PC-3 (cell line): ENCODE measurements at regions not wholly inside any gene's neighbourhood (a gene's known extent, or its start where the extent isn't known, plus 50 kb on each side); places are given as distances from the start of the nearest gene placed in this dataset.

Experiments used
- ATAC-seq: fragments of 200-7000 bp; cut with Tn5 transposase; 2 replicates; pipeline ENCODE4 v1.9.1; 2020; ENCODE audit warnings: mild to moderate bottlenecking, moderate library complexity
- BruUV-seq: library from RNA; stranded (reverse); fragments of 400-500 nt; replicated peaks from 2 replicates; lab custom pipeline; 2021; lab: Mats Ljungman, UMichigan
- CTCF ChIA-PET: fragments of 300-600 bp; sonication (Branson Sonifier 250); formaldehyde crosslinking; loops from one replicate; lab custom pipeline; 2022; ENCODE audit warnings: antibody characterized with exemption; lab: Charles Lee
- POLR2A ChIA-PET: fragments of 300-600 bp; sonication (Branson Sonifier 250); formaldehyde crosslinking; loops from one replicate; lab custom pipeline; 2022; ENCODE audit warnings: antibody characterized with exemption; ENCODE audit not compliant: unreplicated experiment; lab: Charles Lee
- DNase-seq: peaks from one replicate; pipeline ENCODE4 v3.0.0-alpha.2; 2015
- H2AFZ ChIP-seq: fragments of 300-600 bp; sonication (generic); 2 replicates; pipeline ENCODE4 v1.6.0; 2016; ENCODE audit warnings: antibody characterized with exemption, low read length
- H3F3A ChIP-seq: fragments of 300-600 bp; sonication (generic); one replicate; pipeline ENCODE4 v1.6.0; 2017; ENCODE audit warnings: antibody characterized with exemption, low read length, control low read depth, mild to moderate bottlenecking; ENCODE audit not compliant: unreplicated experiment
- H3K27ac ChIP-seq: fragments of 300-600 bp; sonication (generic); 2 replicates; pipeline ENCODE4 v1.5.1; 2016; ENCODE audit warnings: mild to moderate bottlenecking, low read length
- H3K27me3 ChIP-seq: fragments of 300-600 bp; sonication (generic); 2 replicates; pipeline ENCODE4 v1.6.1; 2016; ENCODE audit warnings: low read length, mixed read lengths
- H3K36me3 ChIP-seq: fragments of 300-600 bp; sonication (generic); 2 replicates; pipeline ENCODE4 v1.6.1; 2016; ENCODE audit warnings: low read depth, mixed run types, low read length, mixed read lengths
- H3K4me1 ChIP-seq: fragments of 300-600 bp; sonication (generic); 2 replicates; pipeline ENCODE4 v1.5.1; 2016; ENCODE audit warnings: low read length; ENCODE audit not compliant: insufficient read depth
- H3K4me2 ChIP-seq: fragments of 300-600 bp; sonication (generic); 2 replicates; pipeline ENCODE4 v1.6.0; 2016; ENCODE audit warnings: low read length
- H3K4me3 ChIP-seq: fragments of 300-600 bp; sonication (generic); 2 replicates; pipeline ENCODE4 v1.5.1; 2016; ENCODE audit warnings: mild to moderate bottlenecking, low read length, mixed read lengths
- H3K79me2 ChIP-seq: fragments of 300-600 bp; sonication (generic); 2 replicates; pipeline ENCODE4 v1.6.1; 2017; ENCODE audit warnings: low read length, mixed read lengths
- H3K9ac ChIP-seq: fragments of 300-600 bp; sonication (generic); 2 replicates; pipeline ENCODE4 v1.6.0; 2016; ENCODE audit warnings: mild to moderate bottlenecking, low read length
- H3K9me2 ChIP-seq: fragments of 300-600 bp; sonication (generic); replicated peaks from 2 replicates; pipeline ENCODE4 v1.6.1; 2016; ENCODE audit warnings: mixed run types, low read length, mixed read lengths
- H3K9me3 ChIP-seq: fragments of 300-600 bp; sonication (generic); 2 replicates; pipeline ENCODE4 v1.6.1; 2016; ENCODE audit warnings: low read length, mixed read lengths
- H4K20me1 ChIP-seq: fragments of 300-600 bp; sonication (generic); 2 replicates; pipeline ENCODE4 v1.6.1; 2016; ENCODE audit warnings: low read length, mixed read lengths
- EZH2 ChIP-seq: fragments of 300-600 bp; sonication (generic); IDR thresholded peaks from one replicate; pipeline ENCODE4 v1.6.1; 2017; ENCODE audit warnings: antibody characterized with exemption, mild to moderate bottlenecking, low read length; ENCODE audit not compliant: unreplicated experiment
- EZH2phosphoT487 ChIP-seq: fragments of 300-600 bp; sonication (generic); IDR thresholded peaks from 2 replicates; pipeline ENCODE4 v1.6.1; 2018; ENCODE audit warnings: mild to moderate bottlenecking, antibody characterized with exemption, low read length, borderline replicate concordance
- intact Hi-C: fragments of 100-400 bp; cut with micrococcal nuclease; formaldehyde crosslinking; loops from 2 replicates; pipeline ENCODE4 v1.9.0; 2023
- TF ChIP-seq, protein P1 (sequence below): fragments of 300-600 bp; sonication (generic); conservative IDR thresholded peaks from 2 replicates; pipeline ENCODE4 v1.5.1; 2017; ENCODE audit warnings: antibody characterized with exemption, low read depth, mild to moderate bottlenecking, low read length

DNA sequence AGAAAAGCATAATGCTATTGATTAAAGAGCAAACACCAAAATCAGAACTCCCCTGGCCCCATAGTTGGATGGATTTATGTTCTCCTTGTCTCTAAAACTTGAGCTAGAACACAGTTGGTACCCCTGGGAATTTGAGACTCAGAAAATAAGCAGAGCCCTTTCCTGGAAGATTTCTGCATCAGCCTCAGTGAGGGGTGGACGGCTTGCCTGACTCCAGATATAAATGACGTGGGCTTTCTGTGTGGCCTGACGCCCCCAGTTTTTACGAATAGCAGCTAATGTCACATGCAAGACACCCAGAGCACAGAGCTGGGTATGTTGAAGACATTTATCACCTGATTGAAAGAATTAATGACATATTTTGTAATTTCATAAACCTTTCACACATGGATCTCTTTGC is 130.8 kb downstream of the TRIM29 start:
- no peaks in the 10 kb centered on the region for H3K4me1 ChIP-seq
- H3K79me2 ChIP-seq, result no peaks in the 10 kb centered on the region
- no peak for DNase-seq
- H3K4me3 ChIP-seq, result no peak overlapping the region
- intact Hi-C loops, result no loop called here
- peaks cover 82% of the 10 kb centered on the region for H3K27me3 ChIP-seq
- no peaks in the 10 kb centered on the region for H3K9me3 ChIP-seq
- BruUV-seq, result no TSS peak
- ATAC-seq, result no peak
- H3K36me3 ChIP-seq, result no peaks in the 10 kb centered on the region
- ChIA-PET POLR2A (no interaction called here), CTCF (no interaction called here)
- no peaks in the 10 kb centered on the region for H3K9me2 ChIP-seq
- H3K27ac ChIP-seq, result no peak overlapping the region
- H3K9ac ChIP-seq, result no peak overlapping the region
- H3K4me2 ChIP-seq, result no peak overlapping the region
- H4K20me1 ChIP-seq, result no peaks in the 10 kb centered on the region
- no peaks in the 10 kb centered on the region for H3F3A ChIP-seq
- no peak overlapping the region for H2AFZ ChIP-seq
- TF ChIP-seq EZH2phosphoT487, result no peak
- TF ChIP-seq, protein P1, sequence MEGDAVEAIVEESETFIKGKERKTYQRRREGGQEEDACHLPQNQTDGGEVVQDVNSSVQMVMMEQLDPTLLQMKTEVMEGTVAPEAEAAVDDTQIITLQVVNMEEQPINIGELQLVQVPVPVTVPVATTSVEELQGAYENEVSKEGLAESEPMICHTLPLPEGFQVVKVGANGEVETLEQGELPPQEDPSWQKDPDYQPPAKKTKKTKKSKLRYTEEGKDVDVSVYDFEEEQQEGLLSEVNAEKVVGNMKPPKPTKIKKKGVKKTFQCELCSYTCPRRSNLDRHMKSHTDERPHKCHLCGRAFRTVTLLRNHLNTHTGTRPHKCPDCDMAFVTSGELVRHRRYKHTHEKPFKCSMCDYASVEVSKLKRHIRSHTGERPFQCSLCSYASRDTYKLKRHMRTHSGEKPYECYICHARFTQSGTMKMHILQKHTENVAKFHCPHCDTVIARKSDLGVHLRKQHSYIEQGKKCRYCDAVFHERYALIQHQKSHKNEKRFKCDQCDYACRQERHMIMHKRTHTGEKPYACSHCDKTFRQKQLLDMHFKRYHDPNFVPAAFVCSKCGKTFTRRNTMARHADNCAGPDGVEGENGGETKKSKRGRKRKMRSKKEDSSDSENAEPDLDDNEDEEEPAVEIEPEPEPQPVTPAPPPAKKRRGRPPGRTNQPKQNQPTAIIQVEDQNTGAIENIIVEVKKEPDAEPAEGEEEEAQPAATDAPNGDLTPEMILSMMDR, result no peak
- no peak for TF ChIP-seq EZH2

GRCh38 chr11:120004723-120005122 is 133.2 kb downstream of the TRIM29 start:
- ATAC-seq (no peak), DNase-seq (no peak)
- peaks cover 82% of the 10 kb centered on the region for H3K27me3 ChIP-seq
- H3K9me2 ChIP-seq, result no peaks in the 10 kb centered on the region
- no peaks in the 10 kb centered on the region for H4K20me1 ChIP-seq
- H3K79me2 ChIP-seq, result no peaks in the 10 kb centered on the region
- no peaks in the 10 kb centered on the region for H3K36me3 ChIP-seq
- no peaks in the 10 kb centered on the region for H3K4me1 ChIP-seq
- H2AFZ ChIP-seq, result no peak overlapping the region
- no peaks in the 10 kb centered on the region for H3K9me3 ChIP-seq
- intact Hi-C loops, result no loop called here
- H3K9ac ChIP-seq, result no peak overlapping the region
- ChIA-PET CTCF (no interaction called here), POLR2A (no interaction called here)
- H3F3A ChIP-seq, result no peaks in the 10 kb centered on the region
- no peak overlapping the region for H3K4me3 ChIP-seq
- no TSS peak for BruUV-seq
- TF ChIP-seq EZH2phosphoT487, result no peak
- no peak for TF ChIP-seq EZH2
- TF ChIP-seq, protein P1, result no peak
- no peak overlapping the region for H3K4me2 ChIP-seq
- no peak overlapping the region for H3K27ac ChIP-seq

DNA sequence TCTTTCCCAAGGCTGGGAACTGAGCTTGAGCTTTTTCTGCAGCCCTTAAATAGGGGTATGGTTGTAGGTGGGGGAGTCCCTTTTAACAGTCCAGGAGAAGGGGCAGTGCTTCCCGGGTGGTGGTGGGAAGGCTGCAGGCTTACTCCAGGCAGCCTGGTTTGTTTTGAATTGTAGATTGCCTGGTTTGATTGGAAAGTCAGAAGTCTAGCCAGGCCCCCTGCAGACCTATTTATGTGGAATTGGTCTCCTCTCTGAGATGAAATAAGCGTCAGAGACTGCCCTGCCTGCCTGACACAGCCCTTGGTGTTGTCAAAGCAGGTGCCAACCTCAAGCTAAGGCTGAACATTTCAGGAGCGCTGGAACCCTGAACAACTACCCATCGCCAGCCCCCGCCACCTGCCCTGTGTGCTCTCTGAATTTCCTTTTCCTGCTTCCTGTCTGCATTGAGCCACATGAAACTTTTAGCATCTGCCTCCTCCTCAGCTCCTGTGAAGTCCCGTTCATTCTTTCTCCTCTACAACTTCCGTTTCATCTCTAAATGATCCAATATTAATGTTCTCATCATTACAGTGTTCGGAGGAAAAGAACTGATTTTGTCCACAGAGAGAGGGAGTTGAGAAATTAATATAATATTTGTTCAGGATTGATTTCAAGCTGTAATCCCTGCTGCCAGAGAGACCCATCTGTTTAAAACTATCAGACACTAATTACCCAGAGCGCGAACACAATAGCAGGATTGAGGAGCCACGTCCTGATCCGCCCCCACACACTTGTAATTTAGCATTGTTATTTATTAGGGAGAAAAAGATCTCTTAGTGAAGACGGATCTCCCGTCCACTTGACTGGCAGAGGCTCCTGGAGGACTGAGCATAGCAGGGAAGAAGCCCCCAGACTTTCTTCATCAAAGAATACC is 136.5 kb downstream of the TRIM29 start:
- Histone ChIP-seq H3K9me2 (no peaks in the 10 kb centered on the region), H3K36me3 (no peaks in the 10 kb centered on the region), H3F3A (no peaks in the 10 kb centered on the region), H3K4me2 (no peak overlapping the region), H3K9me3 (no peaks in the 10 kb centered on the region), H3K9ac (no peak overlapping the region), H3K4me1 (no peaks in the 10 kb centered on the region), H3K4me3 (no peak overlapping the region), H4K20me1 (no peaks in the 10 kb centered on the region), H3K27ac (no peak overlapping the region), H2AFZ (no peak overlapping the region), H3K79me2 (no peaks in the 10 kb centered on the region), H3K27me3 (peaks cover 65% of the 10 kb centered on the region)
- no peak for TF ChIP-seq EZH2phosphoT487
- TF ChIP-seq EZH2, result no peak
- TF ChIP-seq, protein P1, result no peak
- ATAC-seq (no peak), DNase-seq (no peak)
- BruUV-seq, result no TSS peak
- ChIA-PET POLR2A (no interaction called here), CTCF (no interaction called here)
- intact Hi-C loops, result no loop called here
